Kidney epithelial cell (primary cell): ENCODE measurements at regions not wholly inside any gene's neighbourhood (a gene's known extent, or its start where the extent isn't known, plus 50 kb on each side); places are given as distances from the start of the nearest gene placed in this dataset.

ENCODE experiments used
- DNase-seq: peaks from one replicate; pipeline ENCODE4 v3.0.0-alpha.2; 2010; ENCODE audit warnings: low read depth
- H3K27me3 ChIP-seq: 2 replicates; pipeline ENCODE4 v1.6.0; 2011; ENCODE audit warnings: low read length; ENCODE audit not compliant: control insufficient read depth, insufficient read depth
- H3K36me3 ChIP-seq: 2 replicates; pipeline ENCODE4 v1.5.1; 2011; ENCODE audit warnings: low read length; ENCODE audit not compliant: control insufficient read depth, insufficient read depth
- H3K4me3 ChIP-seq: 2 replicates; pipeline ENCODE4 v1.5.1; 2011; ENCODE audit warnings: low read depth, mild to moderate bottlenecking, control low read depth, low read length
- CTCF ChIP-seq: IDR thresholded peaks from 2 replicates; pipeline ENCODE4 v1.5.1; 2011; ENCODE audit warnings: mild to moderate bottlenecking, moderate library complexity, low read length, control low read depth, inconsistent platforms; ENCODE audit not compliant: insufficient read depth, poor library complexity, severe bottlenecking

DNA sequence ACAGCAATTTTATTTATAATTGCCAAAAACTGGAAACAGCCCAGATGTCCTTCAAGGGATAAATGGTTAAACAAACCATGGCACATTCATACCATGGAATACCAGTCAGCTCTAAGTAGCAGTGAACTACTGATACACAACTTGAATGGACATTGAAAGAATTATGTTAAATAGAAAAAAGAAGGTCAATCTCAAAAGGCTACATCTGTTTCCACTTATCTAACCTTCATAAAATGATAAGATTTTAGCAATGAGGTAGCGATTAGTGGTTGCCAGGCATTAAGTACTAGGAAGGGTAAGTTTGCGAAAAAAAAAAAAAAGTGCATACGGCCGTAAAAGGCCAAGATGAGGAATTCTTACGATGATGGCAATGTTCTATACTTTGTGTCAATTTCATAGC is 738.7 kb upstream of the ANO3 start:
- no peak for TF ChIP-seq CTCF
- Histone ChIP-seq H3K27me3 (no peaks in the 10 kb centered on the region), H3K4me3 (no peak overlapping the region), H3K36me3 (no peaks in the 10 kb centered on the region)
- no peak for DNase-seq

DNA sequence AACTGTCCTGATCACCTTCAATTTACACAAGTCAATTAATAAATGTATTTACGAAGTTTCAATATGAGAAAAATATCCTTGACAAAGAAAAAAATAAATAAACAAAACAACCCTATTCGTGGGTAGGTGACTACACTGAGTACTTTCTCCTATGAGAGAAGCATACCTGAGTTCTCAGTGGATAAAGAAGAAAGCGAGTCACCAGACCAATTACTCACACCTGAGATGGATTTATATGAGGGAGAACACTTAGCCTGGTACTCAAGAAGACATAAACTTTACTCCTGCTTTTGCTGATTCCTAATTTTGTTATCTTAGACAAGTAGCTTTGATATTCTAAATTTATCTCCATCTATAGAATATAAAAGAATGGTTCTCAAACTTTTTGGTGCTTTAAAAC is 735.2 kb upstream of the ANO3 start:
- no peak for DNase-seq
- H3K36me3 ChIP-seq: no peaks in the 10 kb centered on the region
- no peak for TF ChIP-seq CTCF
- no peaks in the 10 kb centered on the region for H3K27me3 ChIP-seq
- H3K4me3 ChIP-seq: no peak overlapping the region

- no peaks in the 10 kb centered on the region for H3K36me3 ChIP-seq
- no peak for DNase-seq
- no peak for TF ChIP-seq CTCF
- no peak overlapping the region for H3K4me3 ChIP-seq
- H3K27me3 ChIP-seq: no peaks in the 10 kb centered on the region
These were observed 734.2 kb upstream of the ANO3 start for GRCh38 chr11:25597696-25598095.

GRCh38 chr11:25602149-25602548 is 729.8 kb upstream of the ANO3 start:
- Histone ChIP-seq H3K36me3 (no peaks in the 10 kb centered on the region), H3K4me3 (no peak overlapping the region), H3K27me3 (no peaks in the 10 kb centered on the region)
- DNase-seq: no peak
- TF ChIP-seq CTCF: no peak

GRCh38 chr11:25602959-25603358 is 729.0 kb upstream of the ANO3 start:
- no peak overlapping the region for H3K4me3 ChIP-seq
- TF ChIP-seq CTCF: no peak
- H3K27me3 ChIP-seq: no peaks in the 10 kb centered on the region
- DNase-seq: no peak
- H3K36me3 ChIP-seq: no peaks in the 10 kb centered on the region

DNA sequence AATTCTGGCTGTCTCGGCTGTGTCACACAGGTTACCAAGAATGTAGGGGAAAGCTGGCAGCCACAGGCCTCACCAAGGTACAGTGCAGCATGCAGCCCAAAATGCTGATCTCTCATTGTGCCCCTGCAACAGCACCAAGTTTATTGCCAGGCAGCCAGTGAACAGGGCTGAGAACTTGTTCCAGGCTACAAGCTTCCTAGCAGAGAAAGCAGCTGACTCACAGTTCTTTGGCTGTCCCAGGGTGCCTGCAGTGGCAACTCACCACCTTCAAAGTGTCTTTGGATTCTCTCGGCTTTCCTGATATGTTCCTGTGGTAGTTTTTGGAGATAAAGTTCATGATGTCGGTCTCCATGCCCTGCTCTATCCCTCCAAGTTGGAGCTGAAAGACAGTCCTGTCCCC is 719.1 kb upstream of the ANO3 start:
- TF ChIP-seq CTCF: no peak
- DNase-seq: no peak
- H3K27me3 ChIP-seq: no peaks in the 10 kb centered on the region

More for the DNA sequence above, 719.1 kb upstream of the ANO3 start:
- no peaks in the 10 kb centered on the region for H3K36me3 ChIP-seq
- no peak overlapping the region for H3K4me3 ChIP-seq
